ENCODE measurements at regions not wholly inside any gene's neighbourhood (a gene's known extent, or its start where the extent isn't known, plus 50 kb on each side); places are given as distances from the start of the nearest gene placed in this dataset.

- TF ChIP-seq CTCF (conservative IDR thresholded peaks at IDR 0.05 in 1 of 2, IDR thresholded peaks at IDR 0.05 in 1 of 2; ENCODE audit: extremely low read depth in 1 of 2, insufficient read depth in 1 of 2, low read depth in 1 of 2, low read length in 2 of 2) = no peak
- no peak for TF ChIP-seq EZH2 (IDR thresholded peaks at IDR 0.05; ENCODE audit: borderline replicate concordance, low read length)
Observed at GRCh38 chr2:234331966-234332365, 164.9 kb downstream of the ARL4C start.
